SK-N-SH treated with all-trans-retinoic acid at 6 μM for 48 hours (cell line): ENCODE measurements at regions not wholly inside any gene's neighbourhood (a gene's known extent, or its start where the extent isn't known, plus 50 kb on each side); places are given as distances from the start of the nearest gene placed in this dataset.

Experiments
- ARNTL ChIP-seq: fragments of 450-650 bp; formaldehyde crosslinking; IDR thresholded peaks from 2 replicates; pipeline ENCODE4 v1.5.0; 2020; ENCODE audit warnings: low read depth, mild to moderate bottlenecking, moderate library complexity, borderline replicate concordance
- CREB5 ChIP-seq: fragments of 250-450 bp; sonication (Bioruptor Pico); IDR thresholded peaks from 2 replicates; pipeline ENCODE4 v1.5.1; 2020; ENCODE audit warnings: low read depth, mild to moderate bottlenecking, moderate library complexity
- TOX ChIP-seq: fragments of 250-450 bp; sonication (Bioruptor Pico); IDR thresholded peaks from 2 replicates; pipeline ENCODE4 v1.8.0; 2021; ENCODE audit warnings: mild to moderate bottlenecking, moderate library complexity, borderline replicate concordance
- ZNF70 ChIP-seq: fragments of 450-650 bp; formaldehyde crosslinking; IDR thresholded peaks from 2 replicates; pipeline ENCODE4 v1.5.0; 2020; ENCODE audit warnings: mild to moderate bottlenecking, moderate library complexity
- TF ChIP-seq, protein P1 (sequence below): fragments of 250-450 bp; sonication (Bioruptor Pico); IDR thresholded peaks from 2 replicates; pipeline ENCODE4 v1.8.0; 2020; ENCODE audit warnings: mild to moderate bottlenecking, moderate library complexity, borderline replicate concordance

GRCh38 chr2:84201158-84201557, 257.9 kb downstream of the SUCLG1 start:
- no peak for TF ChIP-seq ZNF70 (CRISPR knock-in tag)
- TF ChIP-seq, protein P1, sequence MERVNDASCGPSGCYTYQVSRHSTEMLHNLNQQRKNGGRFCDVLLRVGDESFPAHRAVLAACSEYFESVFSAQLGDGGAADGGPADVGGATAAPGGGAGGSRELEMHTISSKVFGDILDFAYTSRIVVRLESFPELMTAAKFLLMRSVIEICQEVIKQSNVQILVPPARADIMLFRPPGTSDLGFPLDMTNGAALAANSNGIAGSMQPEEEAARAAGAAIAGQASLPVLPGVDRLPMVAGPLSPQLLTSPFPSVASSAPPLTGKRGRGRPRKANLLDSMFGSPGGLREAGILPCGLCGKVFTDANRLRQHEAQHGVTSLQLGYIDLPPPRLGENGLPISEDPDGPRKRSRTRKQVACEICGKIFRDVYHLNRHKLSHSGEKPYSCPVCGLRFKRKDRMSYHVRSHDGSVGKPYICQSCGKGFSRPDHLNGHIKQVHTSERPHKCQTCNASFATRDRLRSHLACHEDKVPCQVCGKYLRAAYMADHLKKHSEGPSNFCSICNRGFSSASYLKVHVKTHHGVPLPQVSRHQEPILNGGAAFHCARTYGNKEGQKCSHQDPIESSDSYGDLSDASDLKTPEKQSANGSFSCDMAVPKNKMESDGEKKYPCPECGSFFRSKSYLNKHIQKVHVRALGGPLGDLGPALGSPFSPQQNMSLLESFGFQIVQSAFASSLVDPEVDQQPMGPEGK, result no peak
- no peak for TF ChIP-seq TOX (CRISPR knock-in tag)
- no peak for TF ChIP-seq CREB5 (CRISPR knock-in tag)
- no peak for TF ChIP-seq ARNTL (CRISPR knock-in tag)
